ACC112 (cell line): ENCODE measurements at regions not wholly inside any gene's neighbourhood (a gene's known extent, or its start where the extent isn't known, plus 50 kb on each side); places are given as distances from the start of the nearest gene placed in this dataset.

Source experiments
- H2AFZ ChIP-seq: fragments of 200-600 bp; sonication (generic); one replicate; pipeline ENCODE4 v1.6.0; 2017; ENCODE audit warnings: antibody characterized with exemption, low read length; ENCODE audit not compliant: unreplicated experiment
- H3K27ac ChIP-seq: fragments of 200-600 bp; sonication (generic); 2 replicates; pipeline ENCODE4 v1.5.1; 2014; ENCODE audit warnings: low read depth, mild to moderate bottlenecking, antibody characterized with exemption, low read length, moderate library complexity
- H3K27me3 ChIP-seq: fragments of 200-600 bp; sonication (generic); 2 replicates; pipeline ENCODE4 v1.6.1; 2014; ENCODE audit warnings: mild to moderate bottlenecking, antibody characterized with exemption, low read length, moderate library complexity, mixed read lengths; ENCODE audit not compliant: insufficient read depth
- H3K36me3 ChIP-seq: fragments of 200-600 bp; sonication (generic); 2 replicates; pipeline ENCODE4 v1.6.1; 2016; ENCODE audit warnings: mild to moderate bottlenecking, antibody characterized with exemption, low read length, moderate library complexity, mixed read lengths; ENCODE audit not compliant: insufficient read depth
- H3K4me1 ChIP-seq: fragments of 200-600 bp; sonication (generic); one replicate; pipeline ENCODE4 v1.6.1; 2016; ENCODE audit warnings: low read length, mixed read lengths; ENCODE audit not compliant: insufficient read depth, unreplicated experiment, control insufficient read depth
- H3K4me3 ChIP-seq: fragments of 200-600 bp; sonication (generic); 2 replicates; pipeline ENCODE4 v1.5.1; 2014; ENCODE audit warnings: mild to moderate bottlenecking, low read depth, low read length
- H3K79me2 ChIP-seq: fragments of 200-600 bp; sonication (generic); one replicate; pipeline ENCODE4 v1.6.0; 2016; ENCODE audit warnings: low read length; ENCODE audit not compliant: control insufficient read depth, unreplicated experiment, insufficient read depth

DNA sequence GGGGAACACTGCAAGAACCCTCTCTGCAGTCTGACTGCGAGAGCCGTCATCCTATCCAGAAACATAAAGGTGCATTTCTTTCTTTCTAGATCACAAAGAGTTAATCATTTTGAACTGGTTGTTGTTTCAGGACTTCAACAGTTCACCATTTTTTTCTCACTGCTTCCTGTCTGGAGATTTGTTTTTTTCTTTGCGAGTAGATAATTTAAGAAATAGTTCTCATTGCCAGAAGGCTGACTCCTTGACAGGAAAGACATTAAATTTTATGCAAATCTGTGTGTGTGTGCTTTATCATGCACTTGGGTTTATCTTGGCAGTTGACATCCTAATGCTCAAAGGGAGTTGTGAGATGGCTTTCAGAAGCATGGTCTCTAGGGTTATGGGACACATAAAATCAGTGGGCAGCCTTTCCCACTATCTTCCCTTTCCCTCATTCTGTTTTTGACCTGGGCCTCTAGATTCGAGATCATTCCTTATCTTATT is 123.5 kb upstream of the TBL1XR1 start:
- H3K4me1 ChIP-seq = peaks cover 3% of the 10 kb centered on the region
- no peaks in the 10 kb centered on the region for H3K36me3 ChIP-seq
- H3K27me3 ChIP-seq = no peaks in the 10 kb centered on the region
- H3K4me3 ChIP-seq = no peak overlapping the region
- H3K27ac ChIP-seq = no peak overlapping the region
- H2AFZ ChIP-seq = peak overlapping the region; percentile 36
- no peaks in the 10 kb centered on the region for H3K79me2 ChIP-seq

DNA sequence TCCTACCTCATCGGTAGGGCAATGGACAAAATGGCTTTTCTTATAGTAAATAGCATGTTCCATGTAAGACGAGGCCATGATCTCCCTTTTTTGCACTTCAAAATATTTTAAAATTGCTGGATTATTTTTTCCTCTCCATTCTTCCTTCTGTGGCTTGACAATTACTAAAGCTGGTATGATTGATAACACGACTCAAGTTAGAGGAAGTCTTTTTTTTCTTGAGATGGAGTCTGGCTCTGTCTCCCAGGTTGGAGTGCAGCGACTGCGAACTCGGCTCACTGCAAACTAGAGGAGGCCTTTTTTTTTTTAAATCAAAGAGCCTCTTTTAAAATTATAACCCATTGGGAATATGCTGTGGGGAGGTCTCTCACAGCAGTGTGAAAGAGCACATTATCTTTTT is 124.5 kb upstream of the TBL1XR1 start:
- peaks cover 3% of the 10 kb centered on the region for H3K4me1 ChIP-seq
- no peak overlapping the region for H3K27ac ChIP-seq
- no peaks in the 10 kb centered on the region for H3K79me2 ChIP-seq
- no peaks in the 10 kb centered on the region for H3K36me3 ChIP-seq
- H3K27me3 ChIP-seq = no peaks in the 10 kb centered on the region
- H3K4me3 ChIP-seq = no peak overlapping the region
- no peak overlapping the region for H2AFZ ChIP-seq

DNA sequence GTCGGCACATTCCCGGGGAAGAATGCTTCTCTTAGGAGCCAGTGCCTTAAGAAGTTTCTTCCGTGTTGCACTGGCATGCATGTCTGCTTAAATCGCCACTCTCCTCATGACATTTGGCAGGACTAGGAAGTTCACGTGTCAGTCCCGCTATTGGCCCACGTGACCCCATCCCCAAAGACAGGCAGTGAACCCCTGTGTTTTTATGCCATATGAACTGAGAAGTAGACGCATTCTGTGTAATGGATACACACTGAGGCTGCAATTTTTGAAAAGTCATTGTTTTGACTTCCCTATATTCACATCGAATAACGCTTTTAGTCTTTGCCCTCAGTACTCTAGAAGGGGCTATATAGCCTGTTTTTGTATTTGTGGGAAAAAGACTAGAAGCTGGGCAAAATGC is 125.6 kb upstream of the TBL1XR1 start:
- no peak overlapping the region for H3K27ac ChIP-seq
- no peak overlapping the region for H3K4me3 ChIP-seq
- no peak overlapping the region for H2AFZ ChIP-seq
- no peaks in the 10 kb centered on the region for H3K79me2 ChIP-seq
- H3K4me1 ChIP-seq = peaks cover 3% of the 10 kb centered on the region
- H3K27me3 ChIP-seq = no peaks in the 10 kb centered on the region
- no peaks in the 10 kb centered on the region for H3K36me3 ChIP-seq

GRCh38 chr3:177329854-177330253 is 132.6 kb upstream of the TBL1XR1 start:
- Histone ChIP-seq H3K4me1 (peaks cover 3% of the 10 kb centered on the region), H3K27ac (no peak overlapping the region), H3K36me3 (no peaks in the 10 kb centered on the region), H2AFZ (no peak overlapping the region), H3K27me3 (no peaks in the 10 kb centered on the region), H3K79me2 (no peaks in the 10 kb centered on the region), H3K4me3 (no peak overlapping the region)

DNA sequence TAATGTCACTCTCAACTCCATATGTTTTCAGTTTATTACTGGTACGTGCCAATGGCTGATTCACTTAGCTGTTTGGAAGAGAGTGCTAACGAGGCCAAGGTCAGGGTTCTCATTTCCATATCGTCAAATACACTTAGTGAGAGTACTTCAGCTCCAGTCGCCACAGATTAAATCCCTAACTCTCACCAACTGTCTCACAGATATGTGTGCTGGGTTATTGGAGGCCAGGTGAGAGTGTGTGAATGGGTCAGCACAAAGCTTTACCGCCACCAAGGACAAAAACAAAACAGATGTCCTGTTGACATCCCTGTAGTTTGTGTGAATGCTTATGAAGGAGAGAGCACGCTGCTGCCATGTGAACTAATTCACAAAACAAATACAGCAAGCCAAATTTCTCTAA is 133.5 kb upstream of the TBL1XR1 start:
- Histone ChIP-seq H2AFZ (no peak overlapping the region), H3K79me2 (no peaks in the 10 kb centered on the region), H3K4me3 (no peak overlapping the region), H3K27ac (no peak overlapping the region), H3K4me1 (peaks cover 7% of the 10 kb centered on the region), H3K36me3 (no peaks in the 10 kb centered on the region), H3K27me3 (no peaks in the 10 kb centered on the region)

DNA sequence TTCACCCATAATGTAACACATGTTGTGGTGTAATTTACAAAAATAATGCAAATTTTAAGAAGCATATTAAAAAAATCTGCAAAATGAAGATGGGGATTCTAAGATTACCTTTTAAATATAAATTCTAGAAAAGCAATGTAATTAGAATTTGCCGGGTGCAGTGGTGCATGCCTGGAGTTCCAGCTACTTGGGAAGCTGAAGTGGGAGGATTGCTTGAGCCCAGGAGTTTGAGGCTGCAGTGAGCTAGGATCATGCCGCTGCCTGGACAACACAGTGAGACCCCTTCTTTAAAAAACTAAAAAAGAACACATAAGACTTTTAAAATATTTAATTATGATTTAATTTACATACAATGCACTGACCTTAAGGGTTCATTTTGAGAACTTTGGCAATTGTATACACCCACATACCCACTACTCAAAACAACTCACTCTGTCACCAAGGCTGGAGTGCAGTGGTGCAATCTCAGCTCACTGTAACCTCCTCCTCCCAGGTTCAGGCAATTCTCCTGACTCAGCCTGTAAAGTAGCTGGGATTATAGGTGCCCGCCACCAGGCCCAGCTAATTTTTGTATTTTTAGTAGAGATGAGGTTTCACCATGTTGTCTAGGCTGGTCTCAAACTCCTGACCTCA is 134.0 kb upstream of the TBL1XR1 start:
- H2AFZ ChIP-seq = no peak overlapping the region
- H3K4me3 ChIP-seq = no peak overlapping the region
- no peaks in the 10 kb centered on the region for H3K79me2 ChIP-seq
- H3K27me3 ChIP-seq = no peaks in the 10 kb centered on the region
- H3K4me1 ChIP-seq = peaks cover 12% of the 10 kb centered on the region
- no peaks in the 10 kb centered on the region for H3K36me3 ChIP-seq
- H3K27ac ChIP-seq = no peak overlapping the region

- Histone ChIP-seq H3K27me3 (no peaks in the 10 kb centered on the region), H3K4me3 (no peak overlapping the region), H2AFZ (no peak overlapping the region), H3K36me3 (no peaks in the 10 kb centered on the region), H3K79me2 (no peaks in the 10 kb centered on the region), H3K4me1 (peaks cover 26% of the 10 kb centered on the region), H3K27ac (no peak overlapping the region)
Observed at GRCh38 chr3:177332955-177333354, 135.7 kb upstream of the TBL1XR1 start.

GRCh38 chr3:177333533-177334520 is 136.5 kb upstream of the TBL1XR1 start:
- Histone ChIP-seq H3K27ac (no peak overlapping the region), H3K27me3 (no peaks in the 10 kb centered on the region), H3K4me3 (no peak overlapping the region), H3K79me2 (no peaks in the 10 kb centered on the region), H3K36me3 (no peaks in the 10 kb centered on the region), H2AFZ (no peak overlapping the region), H3K4me1 (peaks cover 30% of the 10 kb centered on the region)

GRCh38 chr3:177334803-177335202 is 137.5 kb upstream of the TBL1XR1 start:
- H3K27me3 ChIP-seq = no peaks in the 10 kb centered on the region
- no peaks in the 10 kb centered on the region for H3K79me2 ChIP-seq
- H3K4me3 ChIP-seq = no peak overlapping the region
- no peak overlapping the region for H3K27ac ChIP-seq
- peaks cover 35% of the 10 kb centered on the region for H3K4me1 ChIP-seq
- no peak overlapping the region for H2AFZ ChIP-seq
- no peaks in the 10 kb centered on the region for H3K36me3 ChIP-seq

- Histone ChIP-seq H3K79me2 (no peaks in the 10 kb centered on the region), H2AFZ (no peak overlapping the region)
Observed at GRCh38 chr3:177335728-177336127, 138.4 kb upstream of the TBL1XR1 start.

More at GRCh38 chr3:177335728-177336127, 138.4 kb upstream of the TBL1XR1 start:
- no peak overlapping the region for H3K4me3 ChIP-seq
- no peak overlapping the region for H3K27ac ChIP-seq
- H3K27me3 ChIP-seq = no peaks in the 10 kb centered on the region
- no peaks in the 10 kb centered on the region for H3K36me3 ChIP-seq
- H3K4me1 ChIP-seq = peaks cover 40% of the 10 kb centered on the region
